ENCODE measurements at regions not wholly inside any gene's neighbourhood (a gene's known extent, or its start where the extent isn't known, plus 50 kb on each side); places are given as distances from the start of the nearest gene placed in this dataset.

DNA sequence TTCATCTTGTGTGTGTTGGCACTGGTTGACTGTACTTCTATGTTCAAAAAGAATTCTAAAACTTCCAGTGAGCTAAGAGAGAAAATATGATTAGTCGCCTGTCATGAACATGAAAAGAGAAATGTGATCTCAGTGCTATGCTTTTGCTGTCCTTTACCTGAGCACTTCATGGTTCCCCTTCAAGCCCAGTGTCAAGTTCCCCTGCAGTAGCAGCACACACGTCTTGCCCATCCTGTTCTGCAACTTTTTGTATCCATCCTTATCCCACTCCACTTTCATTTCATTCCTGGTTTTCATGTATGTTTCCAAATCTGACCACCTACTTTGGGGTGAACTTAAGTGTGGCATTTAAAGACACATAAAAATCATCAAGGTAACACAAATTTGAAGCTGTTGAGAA is 848.0 kb upstream of the USP15 start:
- no peak for ATAC-seq
- CTCF ChIA-PET, result no interaction called here
- intact Hi-C loops (cut with micrococcal nuclease), result no loop called here
- POLR2A ChIA-PET, result no interaction called here
- no peak overlapping the region for H3K4me2 ChIP-seq (ENCODE audit: low read length)
- H3K79me2 ChIP-seq (ENCODE audit: insufficient read depth, low read length), result no peaks in the 10 kb centered on the region
- RAD21 ChIA-PET (ENCODE audit: low non-redundant PET in 1 of 2, low total read pairs in 2 of 2, uncharacterized antibody in 2 of 2, unreplicated experiment in 2 of 2), result no interaction called here
- BruUV-seq (replicated peaks), result no TSS peak
- H2AFZ ChIP-seq (ENCODE audit: low read depth, low read length, poor library complexity, severe bottlenecking), result no peak overlapping the region
- no peaks in the 10 kb centered on the region for H3K36me3 ChIP-seq (ENCODE audit: control insufficient read depth in 1 of 2, insufficient read depth in 2 of 2, low read length in 2 of 2)
- H3K9me3 ChIP-seq (ENCODE audit: control insufficient read depth in 1 of 2, insufficient read depth in 1 of 2, low read depth in 1 of 2, low read length in 2 of 2), result no peaks in the 10 kb centered on the region
- H3K9ac ChIP-seq (ENCODE audit: low read length), result no peak overlapping the region
- H3K4me3 ChIP-seq (replicated peaks in 1 of 2; ENCODE audit: low read depth in 1 of 2, low read length in 2 of 2), result no peak overlapping the region
- no peaks in the 10 kb centered on the region; a peak in 1 of 4 replicates for H3K4me1 ChIP-seq (ENCODE audit: control insufficient read depth in 1 of 2, insufficient read depth in 2 of 2, low read length in 2 of 2)
- H3K27ac ChIP-seq (ENCODE audit: low read depth, low read length), result no peak overlapping the region
- no peaks in the 10 kb centered on the region for H3K9me2 ChIP-seq (ENCODE audit: insufficient read depth)
- H3K27me3 ChIP-seq (ENCODE audit: insufficient read depth, low read length), result no peaks in the 10 kb centered on the region
- no peak for DNase-seq (ENCODE audit: low read depth, low spot score)
- TF ChIP-seq EGR1 (IDR thresholded peaks at IDR 0.05; ENCODE audit: low read depth) (no peak), EZH2 (IDR thresholded peaks at IDR 0.05) (no peak), CEBPB (IDR thresholded peaks at IDR 0.05; ENCODE audit: low read depth) (no peak), ELF1 (IDR thresholded peaks at IDR 0.05; ENCODE audit: borderline replicate concordance, low read depth) (no peak), CBX3 (IDR thresholded peaks at IDR 0.05; ENCODE audit: low read depth) (no peak), YY1 (IDR thresholded peaks at IDR 0.05; ENCODE audit: extremely low read depth, insufficient replicate concordance, low read depth, low read length) (no peak), FOSL1 (IDR thresholded peaks at IDR 0.05; ENCODE audit: low read depth) (no peak), SP1 (IDR thresholded peaks at IDR 0.05; ENCODE audit: low read depth) (no peak), TCF7L2 (IDR thresholded peaks at IDR 0.05; ENCODE audit: borderline replicate concordance, extremely low read depth, insufficient read depth, insufficient read length) (no peak), JUND (IDR thresholded peaks at IDR 0.05) (no peak), POLR2A (IDR thresholded peaks at IDR 0.05; ENCODE audit: borderline replicate concordance, extremely low read depth, insufficient read depth, insufficient read length) (no peak), POLR2AphosphoS5 (IDR thresholded peaks at IDR 0.05; ENCODE audit: low read depth, low read length) (no peak), RAD21 (IDR thresholded peaks at IDR 0.05; ENCODE audit: low read depth) (no peak), EZH2phosphoT487 (IDR thresholded peaks at IDR 0.05; ENCODE audit: borderline replicate concordance) (no peak), ZFX (IDR thresholded peaks at IDR 0.05) (no peak), SRF (IDR thresholded peaks at IDR 0.05; ENCODE audit: low read depth) (no peak)
- TF ChIP-seq, protein P1, sequence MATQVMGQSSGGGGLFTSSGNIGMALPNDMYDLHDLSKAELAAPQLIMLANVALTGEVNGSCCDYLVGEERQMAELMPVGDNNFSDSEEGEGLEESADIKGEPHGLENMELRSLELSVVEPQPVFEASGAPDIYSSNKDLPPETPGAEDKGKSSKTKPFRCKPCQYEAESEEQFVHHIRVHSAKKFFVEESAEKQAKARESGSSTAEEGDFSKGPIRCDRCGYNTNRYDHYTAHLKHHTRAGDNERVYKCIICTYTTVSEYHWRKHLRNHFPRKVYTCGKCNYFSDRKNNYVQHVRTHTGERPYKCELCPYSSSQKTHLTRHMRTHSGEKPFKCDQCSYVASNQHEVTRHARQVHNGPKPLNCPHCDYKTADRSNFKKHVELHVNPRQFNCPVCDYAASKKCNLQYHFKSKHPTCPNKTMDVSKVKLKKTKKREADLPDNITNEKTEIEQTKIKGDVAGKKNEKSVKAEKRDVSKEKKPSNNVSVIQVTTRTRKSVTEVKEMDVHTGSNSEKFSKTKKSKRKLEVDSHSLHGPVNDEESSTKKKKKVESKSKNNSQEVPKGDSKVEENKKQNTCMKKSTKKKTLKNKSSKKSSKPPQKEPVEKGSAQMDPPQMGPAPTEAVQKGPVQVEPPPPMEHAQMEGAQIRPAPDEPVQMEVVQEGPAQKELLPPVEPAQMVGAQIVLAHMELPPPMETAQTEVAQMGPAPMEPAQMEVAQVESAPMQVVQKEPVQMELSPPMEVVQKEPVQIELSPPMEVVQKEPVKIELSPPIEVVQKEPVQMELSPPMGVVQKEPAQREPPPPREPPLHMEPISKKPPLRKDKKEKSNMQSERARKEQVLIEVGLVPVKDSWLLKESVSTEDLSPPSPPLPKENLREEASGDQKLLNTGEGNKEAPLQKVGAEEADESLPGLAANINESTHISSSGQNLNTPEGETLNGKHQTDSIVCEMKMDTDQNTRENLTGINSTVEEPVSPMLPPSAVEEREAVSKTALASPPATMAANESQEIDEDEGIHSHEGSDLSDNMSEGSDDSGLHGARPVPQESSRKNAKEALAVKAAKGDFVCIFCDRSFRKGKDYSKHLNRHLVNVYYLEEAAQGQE (IDR thresholded peaks at IDR 0.05; ENCODE audit: low read depth), result no peak
- TF ChIP-seq, protein P2, sequence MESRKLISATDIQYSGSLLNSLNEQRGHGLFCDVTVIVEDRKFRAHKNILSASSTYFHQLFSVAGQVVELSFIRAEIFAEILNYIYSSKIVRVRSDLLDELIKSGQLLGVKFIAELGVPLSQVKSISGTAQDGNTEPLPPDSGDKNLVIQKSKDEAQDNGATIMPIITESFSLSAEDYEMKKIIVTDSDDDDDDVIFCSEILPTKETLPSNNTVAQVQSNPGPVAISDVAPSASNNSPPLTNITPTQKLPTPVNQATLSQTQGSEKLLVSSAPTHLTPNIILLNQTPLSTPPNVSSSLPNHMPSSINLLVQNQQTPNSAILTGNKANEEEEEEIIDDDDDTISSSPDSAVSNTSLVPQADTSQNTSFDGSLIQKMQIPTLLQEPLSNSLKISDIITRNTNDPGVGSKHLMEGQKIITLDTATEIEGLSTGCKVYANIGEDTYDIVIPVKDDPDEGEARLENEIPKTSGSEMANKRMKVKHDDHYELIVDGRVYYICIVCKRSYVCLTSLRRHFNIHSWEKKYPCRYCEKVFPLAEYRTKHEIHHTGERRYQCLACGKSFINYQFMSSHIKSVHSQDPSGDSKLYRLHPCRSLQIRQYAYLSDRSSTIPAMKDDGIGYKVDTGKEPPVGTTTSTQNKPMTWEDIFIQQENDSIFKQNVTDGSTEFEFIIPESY (IDR thresholded peaks at IDR 0.05; ENCODE audit: extremely low read depth, insufficient replicate concordance, low read length), result no peak
- TF ChIP-seq, protein P3, sequence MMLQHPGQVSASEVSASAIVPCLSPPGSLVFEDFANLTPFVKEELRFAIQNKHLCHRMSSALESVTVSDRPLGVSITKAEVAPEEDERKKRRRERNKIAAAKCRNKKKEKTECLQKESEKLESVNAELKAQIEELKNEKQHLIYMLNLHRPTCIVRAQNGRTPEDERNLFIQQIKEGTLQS (IDR thresholded peaks at IDR 0.05), result no peak
- TF ChIP-seq, protein P4, sequence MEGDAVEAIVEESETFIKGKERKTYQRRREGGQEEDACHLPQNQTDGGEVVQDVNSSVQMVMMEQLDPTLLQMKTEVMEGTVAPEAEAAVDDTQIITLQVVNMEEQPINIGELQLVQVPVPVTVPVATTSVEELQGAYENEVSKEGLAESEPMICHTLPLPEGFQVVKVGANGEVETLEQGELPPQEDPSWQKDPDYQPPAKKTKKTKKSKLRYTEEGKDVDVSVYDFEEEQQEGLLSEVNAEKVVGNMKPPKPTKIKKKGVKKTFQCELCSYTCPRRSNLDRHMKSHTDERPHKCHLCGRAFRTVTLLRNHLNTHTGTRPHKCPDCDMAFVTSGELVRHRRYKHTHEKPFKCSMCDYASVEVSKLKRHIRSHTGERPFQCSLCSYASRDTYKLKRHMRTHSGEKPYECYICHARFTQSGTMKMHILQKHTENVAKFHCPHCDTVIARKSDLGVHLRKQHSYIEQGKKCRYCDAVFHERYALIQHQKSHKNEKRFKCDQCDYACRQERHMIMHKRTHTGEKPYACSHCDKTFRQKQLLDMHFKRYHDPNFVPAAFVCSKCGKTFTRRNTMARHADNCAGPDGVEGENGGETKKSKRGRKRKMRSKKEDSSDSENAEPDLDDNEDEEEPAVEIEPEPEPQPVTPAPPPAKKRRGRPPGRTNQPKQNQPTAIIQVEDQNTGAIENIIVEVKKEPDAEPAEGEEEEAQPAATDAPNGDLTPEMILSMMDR (IDR thresholded peaks at IDR 0.05 in 2 of 3, conservative IDR thresholded peaks at IDR 0.05 in 1 of 3; ENCODE audit: borderline replicate concordance in 1 of 3, insufficient read depth in 1 of 3, low read depth in 2 of 3, low read length in 2 of 3), result no peak
- H4K20me1 ChIP-seq (ENCODE audit: insufficient read depth), result no peaks in the 10 kb centered on the region
